SH-SY5Y (cell line): ENCODE measurements at regions not wholly inside any gene's neighbourhood (a gene's known extent, or its start where the extent isn't known, plus 50 kb on each side); places are given as distances from the start of the nearest gene placed in this dataset.

Source experiments
- GATA2 ChIP-seq: IDR thresholded peaks from 2 replicates; pipeline ENCODE4 v1.6.1; 2011; ENCODE audit warnings: mild to moderate bottlenecking, low read depth, low read length
- GATA3 ChIP-seq: IDR thresholded peaks from 2 replicates; pipeline ENCODE4 v1.6.1; 2011; ENCODE audit warnings: low read depth, mild to moderate bottlenecking, low read length, moderate library complexity

DNA sequence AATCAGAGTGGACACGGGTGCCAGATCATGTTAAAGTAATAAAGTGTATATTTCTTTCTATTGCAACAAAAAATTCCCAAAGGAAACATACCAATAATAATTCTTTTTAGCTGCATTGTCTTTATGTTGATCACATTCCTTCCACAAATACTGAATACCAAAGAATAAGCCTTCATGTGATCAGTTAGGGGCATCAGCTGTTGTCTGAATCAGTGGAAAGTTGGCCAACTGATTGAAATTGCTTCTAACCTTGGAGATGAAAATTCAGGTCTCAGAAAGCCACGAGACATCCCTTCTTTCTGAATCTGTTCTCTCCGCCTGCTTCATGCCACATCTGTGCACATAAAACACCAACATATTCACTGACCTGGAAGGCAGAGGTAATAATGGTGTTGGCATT, 785.2 kb downstream of the KCNA4 start:
- TF ChIP-seq GATA2 (no peak), GATA3 (no peak)

DNA sequence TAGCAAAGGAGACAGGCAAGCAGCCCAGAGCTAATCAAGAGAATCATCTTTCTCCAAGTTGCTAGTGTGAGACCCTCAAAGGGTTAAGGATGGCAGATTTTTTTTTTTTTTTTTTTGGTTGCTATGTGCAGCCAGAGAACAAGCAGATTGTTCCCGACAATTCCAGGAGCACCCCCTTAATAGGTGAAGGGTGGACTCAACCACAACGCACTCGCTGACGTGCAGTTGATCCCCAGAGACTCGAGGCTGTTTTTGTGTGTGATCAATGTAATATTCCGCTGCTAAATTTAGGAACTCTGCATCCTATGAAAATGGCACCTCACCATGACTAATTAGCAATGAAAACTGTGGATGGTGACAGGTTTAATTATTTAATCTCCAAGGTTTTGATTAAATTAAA, 789.0 kb downstream of the KCNA4 start:
- TF ChIP-seq GATA2 (no peak), GATA3 (no peak)

DNA sequence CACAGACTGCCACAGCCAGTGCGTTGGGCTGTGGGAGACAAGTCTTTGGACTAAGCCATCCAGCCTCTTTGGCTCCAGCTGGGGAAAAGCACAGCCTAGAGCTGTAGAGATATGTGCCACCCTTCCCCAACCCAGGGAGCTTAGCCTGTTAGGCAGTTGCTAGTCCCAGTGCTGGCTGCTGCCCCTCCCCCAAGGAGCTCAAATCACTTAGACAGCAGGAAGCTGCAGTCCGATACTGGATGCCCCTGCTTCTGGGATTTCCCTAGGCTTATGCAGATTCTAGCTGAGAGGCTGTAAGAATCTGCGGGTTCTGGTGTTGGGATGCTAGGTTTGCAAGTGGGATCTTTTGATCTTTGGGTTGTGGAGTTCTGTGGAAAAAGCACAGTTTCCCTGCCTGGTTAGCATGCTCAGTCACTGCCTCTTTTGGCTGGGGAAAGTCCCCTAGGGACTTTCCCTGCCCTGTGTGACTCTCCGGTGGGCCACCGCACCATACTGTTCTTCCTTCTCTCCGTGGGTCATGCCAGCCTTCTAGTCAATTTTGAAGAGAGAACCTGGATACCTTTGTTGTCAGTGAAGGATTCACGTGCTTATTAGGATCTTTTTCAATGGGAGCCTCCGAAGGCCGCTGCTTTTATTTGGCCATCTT, 792.0 kb downstream of the KCNA4 start:
- TF ChIP-seq GATA3 (no peak), GATA2 (no peak)

DNA sequence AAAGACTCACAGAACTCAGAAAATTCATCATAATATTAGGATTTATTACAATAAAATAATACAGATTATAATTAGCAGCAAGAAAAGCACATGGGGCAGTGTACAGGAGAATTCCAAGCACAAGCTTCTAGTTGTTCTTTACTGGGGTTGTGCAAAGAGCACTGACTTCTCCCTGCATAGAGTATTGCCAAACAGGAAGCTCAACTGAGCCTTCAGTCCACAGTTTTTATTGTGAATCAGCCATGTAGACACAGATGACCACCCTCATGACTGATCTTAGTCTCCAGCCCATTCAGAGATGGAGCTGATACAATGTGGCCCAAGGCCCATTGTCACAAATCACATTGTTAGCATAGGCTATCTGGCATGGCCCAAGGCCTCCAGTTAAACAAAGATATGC, 798.9 kb downstream of the KCNA4 start:
- TF ChIP-seq GATA3 (no peak), GATA2 (no peak)

DNA sequence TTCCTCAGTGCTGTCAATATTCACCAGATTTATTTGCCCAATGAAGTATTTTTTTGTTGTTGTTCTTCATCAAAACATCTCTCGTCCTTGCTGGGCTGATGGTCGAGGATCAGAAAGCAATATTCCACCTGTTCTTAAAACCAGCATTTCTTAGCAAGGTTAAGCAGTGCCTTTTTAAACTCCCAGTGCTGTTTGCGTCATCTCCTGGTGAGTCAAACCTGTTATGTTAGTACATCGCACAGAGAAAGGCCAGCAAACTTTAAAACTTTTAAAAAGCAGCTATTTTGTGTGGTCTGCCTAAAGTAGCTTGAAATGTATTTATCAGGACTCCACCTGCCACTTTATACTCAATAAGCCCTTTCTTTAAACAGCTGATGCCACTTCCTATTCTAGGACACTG, 802.0 kb downstream of the KCNA4 start:
- no peak for TF ChIP-seq GATA3
- no peak for TF ChIP-seq GATA2

DNA sequence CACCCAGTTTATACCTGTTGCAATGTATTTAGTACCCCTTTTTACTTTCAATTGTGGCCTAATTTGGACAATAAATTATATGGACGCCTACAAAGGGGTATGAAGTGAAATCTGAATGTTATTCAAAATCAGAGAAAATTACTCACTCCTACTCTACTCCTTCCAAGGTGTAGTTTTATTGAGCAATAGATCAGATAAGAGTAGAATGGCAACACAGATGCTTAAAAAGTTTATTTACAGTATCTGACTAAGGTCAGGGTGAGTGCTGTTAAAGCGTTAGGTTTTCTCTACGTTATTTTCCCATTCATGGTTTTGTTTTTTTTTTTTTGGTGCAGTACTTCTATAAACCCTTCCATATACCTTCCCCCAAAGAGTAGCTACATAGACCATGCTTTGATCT, 805.6 kb downstream of the KCNA4 start:
- TF ChIP-seq GATA3 (no peak), GATA2 (no peak)

DNA sequence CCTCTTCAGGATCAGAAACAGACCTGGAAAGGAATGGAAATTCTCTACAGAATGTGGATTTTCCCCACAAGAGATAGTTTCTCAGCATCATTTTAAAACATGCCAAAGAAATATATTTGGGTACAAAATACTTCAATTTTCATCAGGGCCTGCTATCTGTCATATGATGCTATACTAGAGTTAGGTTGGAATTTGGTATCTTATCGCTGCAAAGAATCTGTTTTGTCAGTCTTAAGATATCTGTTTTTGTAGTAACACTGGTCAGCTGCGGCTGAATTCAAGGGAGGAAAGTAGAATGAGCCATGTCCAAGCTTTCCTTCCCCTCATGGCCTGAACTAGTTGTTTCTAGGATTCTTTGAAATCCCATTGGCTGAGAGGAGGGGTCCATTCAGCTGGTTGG, 806.4 kb downstream of the KCNA4 start:
- TF ChIP-seq GATA2 (no peak), GATA3 (no peak)

DNA sequence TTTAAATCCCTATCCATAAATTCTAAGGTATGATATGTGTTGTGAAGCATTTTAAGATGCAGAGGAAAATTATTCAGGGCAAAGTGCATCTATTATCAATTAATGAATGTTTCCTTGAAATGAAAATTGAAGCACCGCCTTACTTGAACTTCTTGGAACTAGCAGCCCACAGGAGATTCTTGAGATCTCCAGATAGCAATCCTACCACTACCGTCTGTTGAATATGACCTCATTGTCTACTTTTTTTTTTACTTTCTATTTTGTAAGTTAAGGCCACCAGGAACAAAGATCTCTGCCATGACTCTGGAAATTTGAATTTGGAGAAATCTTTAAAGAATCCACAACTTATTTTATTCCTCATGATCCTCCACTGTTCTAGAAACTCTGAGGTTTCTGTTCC, 808.7 kb downstream of the KCNA4 start:
- TF ChIP-seq GATA2, result no peak
- TF ChIP-seq GATA3, result no peak

DNA sequence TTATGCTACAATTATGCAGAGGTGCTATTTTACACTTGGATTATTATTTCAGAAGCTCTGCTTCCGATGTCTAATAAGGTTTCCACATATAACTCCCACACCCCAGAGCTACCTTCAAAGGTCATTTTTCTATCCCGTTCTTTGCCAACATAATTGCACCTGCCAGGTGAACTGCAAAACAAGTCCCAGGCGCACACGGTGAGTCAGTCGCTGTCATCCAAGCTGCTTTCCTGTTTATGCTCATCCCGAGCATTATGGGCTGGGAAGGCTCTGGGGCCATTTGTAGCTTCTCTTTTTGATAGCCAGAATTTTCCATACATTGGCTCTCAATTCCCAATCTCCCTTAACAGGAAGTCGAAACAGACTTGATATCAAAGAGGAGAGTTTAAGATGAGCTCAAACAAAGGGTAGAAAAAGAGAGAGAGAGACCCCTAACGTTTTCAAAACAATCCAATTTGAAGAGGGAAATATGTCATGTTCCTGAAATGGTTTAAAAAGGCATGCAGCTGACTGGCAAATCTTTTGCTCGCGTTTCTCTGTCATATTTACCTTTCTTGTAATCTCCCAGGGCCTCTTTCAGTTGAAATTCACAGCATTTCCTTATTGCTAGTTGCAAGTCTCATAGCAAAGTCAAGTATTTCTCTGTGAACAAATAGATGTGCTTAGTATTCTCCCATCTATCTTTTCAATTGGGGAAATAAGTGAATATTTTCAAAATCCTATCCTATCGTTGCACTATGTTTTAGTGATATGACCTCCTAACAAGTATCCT, 815.9 kb downstream of the KCNA4 start:
- TF ChIP-seq GATA2 (no peak), GATA3 (no peak)

DNA sequence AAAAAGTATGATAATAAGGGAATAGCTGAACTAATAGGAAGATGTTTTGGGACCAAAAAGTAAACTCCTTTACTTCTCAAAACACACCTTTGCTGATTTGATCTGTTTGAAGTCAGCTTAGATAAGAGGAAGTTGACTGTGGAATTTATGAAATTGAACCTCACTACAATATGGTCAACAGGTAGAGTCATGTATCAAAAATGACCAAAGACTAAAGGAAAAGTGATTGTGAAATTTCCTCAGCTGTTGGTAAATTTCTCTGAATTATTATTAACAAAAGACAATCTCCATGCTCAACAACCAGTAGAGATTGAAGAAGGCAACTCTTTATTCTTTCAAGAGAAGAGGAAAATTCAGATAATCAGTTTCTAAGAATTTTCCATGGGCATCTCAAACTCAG, 826.5 kb downstream of the KCNA4 start:
- no peak for TF ChIP-seq GATA2
- TF ChIP-seq GATA3, result no peak

DNA sequence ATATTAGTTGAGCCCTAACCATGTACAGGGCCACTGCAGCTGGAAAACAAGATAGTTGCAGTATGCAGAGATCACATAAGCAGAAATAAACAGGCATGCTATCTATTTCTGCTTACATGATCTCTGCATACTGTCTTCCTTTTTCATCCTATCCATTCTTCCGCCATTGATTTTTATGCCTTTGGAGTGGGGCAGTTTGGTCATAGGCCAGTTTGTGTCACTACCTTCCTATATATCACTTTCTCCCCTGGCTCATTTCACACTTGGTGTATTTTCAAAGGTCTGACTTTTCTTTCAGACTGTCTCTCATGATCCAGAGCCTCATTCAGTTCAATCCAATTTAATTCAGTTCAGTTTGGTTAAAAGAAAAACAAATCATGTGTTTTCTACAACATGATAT, 829.6 kb downstream of the KCNA4 start:
- TF ChIP-seq GATA2, result no peak
- TF ChIP-seq GATA3, result no peak

DNA sequence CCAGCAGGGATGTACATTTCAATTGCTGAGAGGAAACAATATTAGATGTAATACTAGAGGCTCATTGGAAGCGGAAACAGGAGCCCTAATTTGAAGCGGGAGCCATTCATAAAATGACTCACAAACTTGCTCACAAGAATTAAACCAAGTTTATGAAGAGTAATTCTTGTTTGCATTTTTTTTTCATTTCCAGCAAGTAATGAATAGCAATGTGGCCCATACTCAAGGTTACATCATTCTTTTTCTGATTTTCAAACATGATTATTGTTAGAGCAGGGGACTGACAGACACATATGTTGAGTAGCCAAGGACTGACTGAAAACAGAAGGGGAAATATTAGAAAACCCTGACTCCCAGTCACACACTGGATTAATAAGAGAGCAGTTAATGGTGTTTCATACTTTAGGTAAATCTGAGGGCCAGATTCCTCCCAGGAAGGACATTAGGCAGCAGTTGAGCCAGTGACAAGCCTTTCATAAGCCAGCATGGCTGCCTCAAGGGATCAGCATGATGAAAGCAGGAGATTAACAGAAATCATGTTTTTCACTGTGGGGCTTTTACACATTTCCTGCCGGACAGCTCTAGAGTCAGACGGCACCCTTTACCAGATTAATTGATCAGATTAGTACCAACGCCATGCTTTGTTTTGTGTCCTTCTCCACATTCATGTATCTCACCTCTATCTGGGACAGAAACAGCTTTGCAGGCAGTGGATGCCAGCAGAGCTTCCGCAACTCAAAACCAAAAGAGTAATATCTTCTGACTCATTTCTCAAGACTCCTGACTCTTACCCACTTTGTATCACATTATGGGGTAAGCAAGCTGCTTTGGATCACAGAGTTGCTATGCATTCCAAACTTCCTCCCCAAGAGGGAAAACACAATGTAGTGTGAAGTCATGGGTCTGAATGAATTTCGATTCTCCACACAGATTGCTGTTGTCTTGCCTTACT, 831.6 kb downstream of the KCNA4 start:
- TF ChIP-seq GATA3 (no peak), GATA2 (no peak)

DNA sequence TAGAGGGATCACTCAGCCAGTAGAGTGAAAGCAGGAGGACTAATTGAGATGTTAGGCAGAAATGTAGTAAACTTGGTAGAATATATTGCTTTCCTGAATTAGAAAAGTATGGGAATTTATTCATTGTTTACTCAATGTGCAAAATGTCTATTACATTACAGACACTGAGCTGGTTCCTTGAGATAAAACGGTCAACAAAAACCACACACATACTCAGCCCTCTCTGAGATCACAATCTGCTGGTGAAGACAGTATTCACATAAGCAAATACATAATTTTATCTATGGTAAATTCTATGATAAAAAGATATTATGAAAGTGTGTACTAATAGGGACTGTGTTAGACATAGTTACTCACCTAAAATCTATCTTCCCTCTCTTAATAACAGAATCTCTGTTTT, 833.5 kb downstream of the KCNA4 start:
- no peak for TF ChIP-seq GATA2
- no peak for TF ChIP-seq GATA3

DNA sequence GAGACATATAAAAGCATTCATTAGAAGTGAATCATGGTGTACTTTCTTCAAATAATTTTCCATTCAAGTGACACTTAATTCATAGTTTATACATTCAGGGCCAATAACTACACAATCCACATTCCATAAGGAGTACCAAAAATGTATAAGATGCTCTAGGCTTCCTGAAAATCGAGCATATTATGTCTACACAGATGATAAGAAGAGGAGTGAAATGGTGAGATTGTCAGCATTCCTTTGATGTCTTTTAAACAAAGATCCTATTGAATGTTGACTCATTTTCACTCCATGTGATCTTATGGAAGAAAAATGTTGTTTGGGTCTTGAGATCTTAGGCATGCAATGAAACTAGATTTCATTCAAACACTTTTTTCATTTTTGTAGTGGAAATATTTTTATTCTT, 843.2 kb downstream of the KCNA4 start:
- TF ChIP-seq GATA2 (no peak), GATA3 (no peak)
